PC-3 (cell line): ENCODE measurements at regions not wholly inside any gene's neighbourhood (a gene's known extent, or its start where the extent isn't known, plus 50 kb on each side); places are given as distances from the start of the nearest gene placed in this dataset.

ENCODE experiments used
- CTCF ChIP-seq: fragments of 300-600 bp; sonication (generic); conservative IDR thresholded peaks from 2 replicates; pipeline ENCODE4 v1.5.1; 2017; ENCODE audit warnings: antibody characterized with exemption, low read depth, mild to moderate bottlenecking, low read length
- EZH2 ChIP-seq: fragments of 300-600 bp; sonication (generic); IDR thresholded peaks from one replicate; pipeline ENCODE4 v1.6.1; 2017; ENCODE audit warnings: antibody characterized with exemption, mild to moderate bottlenecking, low read length; ENCODE audit not compliant: unreplicated experiment
- EZH2phosphoT487 ChIP-seq: fragments of 300-600 bp; sonication (generic); IDR thresholded peaks from 2 replicates; pipeline ENCODE4 v1.6.1; 2018; ENCODE audit warnings: mild to moderate bottlenecking, antibody characterized with exemption, low read length, borderline replicate concordance

DNA sequence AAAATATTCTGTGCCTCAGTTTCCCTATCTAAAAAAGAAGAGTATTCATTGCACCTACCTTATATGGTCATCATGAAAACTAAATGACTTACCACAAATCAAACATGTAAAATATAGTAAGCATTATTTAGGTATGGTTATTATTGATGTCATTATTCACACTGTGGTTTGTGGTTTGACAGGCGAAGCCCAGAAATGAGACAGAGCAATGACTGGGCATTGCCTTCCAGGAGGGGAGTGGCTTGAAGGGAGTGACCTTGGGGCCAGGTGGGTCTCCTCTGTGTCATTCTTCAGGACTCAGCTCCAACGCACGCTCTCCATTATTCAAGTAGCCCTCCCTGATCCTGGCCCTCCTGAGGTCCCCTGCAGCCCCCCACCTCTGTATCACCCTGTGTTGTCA lies 133.7 kb downstream of the DMRTA2 start:
- TF ChIP-seq CTCF (no peak), EZH2 (no peak), EZH2phosphoT487 (no peak)
